ENCODE measurements at regions not wholly inside any gene's neighbourhood (a gene's known extent, or its start where the extent isn't known, plus 50 kb on each side); places are given as distances from the start of the nearest gene placed in this dataset.

GRCh38 chr1:38489844-38490270, 369.7 kb downstream of the RRAGC start:
- Histone ChIP-seq H3K9ac (ENCODE audit: low read depth in 1 of 2, low read length in 2 of 2) (no peak overlapping the region), H3K9me3 (ENCODE audit: control insufficient read depth in 4 of 4, low read length in 3 of 4) (peaks cover 0 to 4% (median 0%) of the 10 kb centered on the region in 4 donors), H3K4me3 (ENCODE audit: low read depth in 1 of 3, low read length in 3 of 3) (no peak overlapping the region), H3K36me3 (ENCODE audit: control insufficient read depth in 4 of 4, insufficient read depth in 3 of 4, low read depth in 1 of 4, low read length in 3 of 4) (no peaks in the 10 kb centered on the region), H3K27me3 (ENCODE audit: control insufficient read depth in 4 of 4, insufficient read depth in 4 of 4, low read length in 3 of 4) (peaks cover 0 to 3% (median 1%) of the 10 kb centered on the region in 4 donors), H3K4me1 (ENCODE audit: control insufficient read depth in 4 of 4, insufficient read depth in 4 of 4, low read length in 3 of 4) (no peaks in the 10 kb centered on the region), H3K27ac (ENCODE audit: low read depth in 1 of 2, low read length in 2 of 2) (no peak overlapping the region)
- 49% methylated on average over 6 of the region's 6 CpGs for WGBS
- TF ChIP-seq RAD21 (IDR thresholded peaks at IDR 0.05) (peak in 1 of 2 donors; percentile 52), CTCF (IDR thresholded peaks at IDR 0.05; ENCODE audit: low read depth, low read length, missing input control) (peak; percentile 20), RXRA (IDR thresholded peaks at IDR 0.05) (no peak), EGR1 (IDR thresholded peaks at IDR 0.05; ENCODE audit: low read depth in 2 of 2) (no peak), REST (IDR thresholded peaks at IDR 0.05) (no peak), JUND (IDR thresholded peaks at IDR 0.05) (no peak), ATF3 (IDR thresholded peaks at IDR 0.05) (no peak), ZBTB33 (IDR thresholded peaks at IDR 0.05) (no peak), YY1 (IDR thresholded peaks at IDR 0.05) (no peak)
- no peak for DNase-seq (ENCODE audit: low spot score)

- no peaks in the 10 kb centered on the region for H3K36me3 ChIP-seq (ENCODE audit: control insufficient read depth in 4 of 4, insufficient read depth in 3 of 4, low read depth in 1 of 4, low read length in 3 of 4)
- H3K4me1 ChIP-seq (ENCODE audit: control insufficient read depth in 4 of 4, insufficient read depth in 4 of 4, low read length in 3 of 4), result no peaks in the 10 kb centered on the region
- 90% methylated on average over 6 of the region's 6 CpGs for WGBS
- no peak overlapping the region for H3K4me3 ChIP-seq (ENCODE audit: low read depth in 1 of 3, low read length in 3 of 3)
- DNase-seq (ENCODE audit: low spot score), result no peak
- no peak overlapping the region for H3K27ac ChIP-seq (ENCODE audit: low read depth in 1 of 2, low read length in 2 of 2)
- peaks cover 0 to 4% (median 0%) of the 10 kb centered on the region in 4 donors for H3K9me3 ChIP-seq (ENCODE audit: control insufficient read depth in 4 of 4, low read length in 3 of 4)
- no peak overlapping the region for H3K9ac ChIP-seq (ENCODE audit: low read depth in 1 of 2, low read length in 2 of 2)
- H3K27me3 ChIP-seq (ENCODE audit: control insufficient read depth in 4 of 4, insufficient read depth in 4 of 4, low read length in 3 of 4), result peaks cover 0 to 3% (median 1%) of the 10 kb centered on the region in 4 donors
- TF ChIP-seq ATF3 (IDR thresholded peaks at IDR 0.05) (no peak), CTCF (IDR thresholded peaks at IDR 0.05; ENCODE audit: low read depth, low read length, missing input control) (no peak), FOXA1 (IDR thresholded peaks at IDR 0.05) (no peak), EGR1 (IDR thresholded peaks at IDR 0.05; ENCODE audit: low read depth in 2 of 2) (no peak), TAF1 (conservative IDR thresholded peaks at IDR 0.05) (no peak)
These were observed 371.2 kb downstream of the RRAGC start for GRCh38 chr1:38488162-38488898.

Measured in liver (tissue), 8 donors.